ENCODE measurements at regions not wholly inside any gene's neighbourhood (a gene's known extent, or its start where the extent isn't known, plus 50 kb on each side); places are given as distances from the start of the nearest gene placed in this dataset.
"Not testable (repeated sequence)": the region's sequence is repeated elsewhere in the genome, so short reads cannot be mapped to it uniquely, and the experiment has no call there.

GRCh38 chr3:16077146-16077545, 97.3 kb upstream of the GALNT15 start:
- TF ChIP-seq POLR2A, TAF1 (IDR thresholded peaks at IDR 0.05; ENCODE audit: low read depth, low read length): not testable (repeated sequence)

All from GM12891 (cell line).